ENCODE measurements at regions not wholly inside any gene's neighbourhood (a gene's known extent, or its start where the extent isn't known, plus 50 kb on each side); places are given as distances from the start of the nearest gene placed in this dataset.

GRCh38 chr13:82076496-82076895 lies 1735.6 kb upstream of the SPRY2 start:
- Histone ChIP-seq H3K27ac (ENCODE audit: extremely low read depth, low read depth, low read length) (no peak overlapping the region), H3K36me3 (ENCODE audit: control insufficient read depth in 2 of 2, insufficient read depth in 1 of 2, low read length in 2 of 2) (no peaks in the 10 kb centered on the region), H3K9me3 (ENCODE audit: control insufficient read depth, insufficient read depth, low read depth, low read length) (no peaks in the 10 kb centered on the region), H3K4me1 (ENCODE audit: control insufficient read depth, insufficient read depth, low read length) (no peaks in the 10 kb centered on the region), H3K4me3 (ENCODE audit: low read depth, low read length) (no peak overlapping the region)
- TF ChIP-seq ZNF561 (tag by site-specific recombination; IDR thresholded peaks at IDR 0.05; ENCODE audit: borderline replicate concordance) (no peak), ZNF529 (tag by site-specific recombination; IDR thresholded peaks at IDR 0.05; ENCODE audit: insufficient replicate concordance) (no peak), ZNF138 (tag by site-specific recombination; IDR thresholded peaks at IDR 0.05; ENCODE audit: borderline replicate concordance) (no peak), KLF8 (tag by site-specific recombination; IDR thresholded peaks at IDR 0.05) (no peak), ZSCAN18 (tag by site-specific recombination; IDR thresholded peaks at IDR 0.05) (no peak), ZNF394 (tag by site-specific recombination; IDR thresholded peaks at IDR 0.05; ENCODE audit: borderline replicate concordance) (no peak), ZBTB44 (tag by site-specific recombination; IDR thresholded peaks at IDR 0.05) (no peak), ZNF654 (tag by site-specific recombination; IDR thresholded peaks at IDR 0.05; ENCODE audit: low read depth) (no peak), ZNF211 (tag by site-specific recombination; IDR thresholded peaks at IDR 0.05; ENCODE audit: low read depth) (no peak), ZNF548 (tag by site-specific recombination; IDR thresholded peaks at IDR 0.05) (no peak), ZNF747 (tag by site-specific recombination; IDR thresholded peaks at IDR 0.05) (no peak), ZNF26 (tag by site-specific recombination; IDR thresholded peaks at IDR 0.05) (no peak), ZNF792 (tag by site-specific recombination; IDR thresholded peaks at IDR 0.05) (no peak), ZBTB10 (tag by site-specific recombination; IDR thresholded peaks at IDR 0.05) (no peak), WT1 (tag by site-specific recombination; IDR thresholded peaks at IDR 0.05) (no peak), GFI1B (tag by site-specific recombination; IDR thresholded peaks at IDR 0.05) (no peak), ZNF514 (tag by site-specific recombination; IDR thresholded peaks at IDR 0.05) (no peak), ZNF544 (tag by site-specific recombination; IDR thresholded peaks at IDR 0.05) (no peak), ZBTB26 (tag by site-specific recombination; optimal IDR thresholded peaks at IDR 0.05) (no peak)
- ChIA-PET CTCF (no interaction called here), POLR2A (no interaction called here)
